SK-N-SH treated with all-trans-retinoic acid at 6 μM for 48 hours (cell line): ENCODE measurements at regions not wholly inside any gene's neighbourhood (a gene's known extent, or its start where the extent isn't known, plus 50 kb on each side); places are given as distances from the start of the nearest gene placed in this dataset.

ENCODE experiments used
- ARNTL ChIP-seq: fragments of 450-650 bp; formaldehyde crosslinking; IDR thresholded peaks from 2 replicates; pipeline ENCODE4 v1.5.0; 2020; ENCODE audit warnings: low read depth, mild to moderate bottlenecking, moderate library complexity, borderline replicate concordance
- BACH2 ChIP-seq: fragments of 250-450 bp; sonication (Bioruptor Pico); IDR thresholded peaks from 2 replicates; pipeline ENCODE4 v1.9.0; 2021; ENCODE audit warnings: mild to moderate bottlenecking, borderline replicate concordance
- PATZ1 ChIP-seq: fragments of 250-450 bp; sonication (Bioruptor Pico); IDR thresholded peaks from 2 replicates; pipeline ENCODE4 v1.8.0; 2020; ENCODE audit warnings: mild to moderate bottlenecking, moderate library complexity, borderline replicate concordance
- SNAI2 ChIP-seq: fragments of 250-450 bp; sonication (Bioruptor Pico); IDR thresholded peaks from 2 replicates; pipeline ENCODE4 v1.5.0; 2020; ENCODE audit warnings: mild to moderate bottlenecking, moderate library complexity
- TOX ChIP-seq: fragments of 250-450 bp; sonication (Bioruptor Pico); IDR thresholded peaks from 2 replicates; pipeline ENCODE4 v1.8.0; 2021; ENCODE audit warnings: mild to moderate bottlenecking, moderate library complexity, borderline replicate concordance
- ZFP3 ChIP-seq: fragments of 250-450 bp; sonication (Bioruptor Pico); IDR thresholded peaks from 2 replicates; pipeline ENCODE4 v1.5.0; 2020; ENCODE audit warnings: mild to moderate bottlenecking, moderate library complexity
- ZNF70 ChIP-seq: fragments of 450-650 bp; formaldehyde crosslinking; IDR thresholded peaks from 2 replicates; pipeline ENCODE4 v1.5.0; 2020; ENCODE audit warnings: mild to moderate bottlenecking, moderate library complexity

DNA sequence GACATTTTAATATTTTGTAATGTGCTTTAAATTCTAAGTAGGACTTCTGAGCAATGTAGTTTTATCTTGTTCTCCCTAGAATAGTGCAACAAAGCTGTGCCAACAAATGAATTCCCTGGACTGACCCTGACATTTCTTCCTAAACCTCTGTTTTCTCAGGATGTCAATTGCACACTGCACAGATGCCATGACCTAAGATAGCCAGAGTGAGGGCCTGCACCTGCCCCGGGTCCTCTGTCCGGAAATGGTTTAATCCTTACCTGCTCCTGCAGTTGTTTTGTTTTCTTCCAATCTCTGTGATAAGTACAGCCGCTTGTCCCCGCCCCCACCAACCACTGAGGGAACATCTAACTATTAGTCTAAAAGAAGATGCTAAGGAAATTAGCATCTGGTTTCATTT, 831.5 kb downstream of the GALC start:
- no peak for TF ChIP-seq ZNF70 (CRISPR knock-in tag)
- TF ChIP-seq TOX (CRISPR knock-in tag) = no peak
- TF ChIP-seq PATZ1 (CRISPR knock-in tag) = no peak
- no peak for TF ChIP-seq BACH2
- no peak for TF ChIP-seq ARNTL (CRISPR knock-in tag)
- TF ChIP-seq ZFP3 = no peak
- TF ChIP-seq SNAI2 (CRISPR knock-in tag) = no peak
